Ishikawa (cell line): ENCODE measurements at regions not wholly inside any gene's neighbourhood (a gene's known extent, or its start where the extent isn't known, plus 50 kb on each side); places are given as distances from the start of the nearest gene placed in this dataset.

Source experiments
- CEBPB ChIP-seq: IDR thresholded peaks from 2 replicates; pipeline ENCODE4 v1.6.1; 2012
- CREB1 ChIP-seq: IDR thresholded peaks from 2 replicates; pipeline ENCODE4 v1.6.1; 2012; ENCODE audit warnings: low read depth
- EP300 ChIP-seq: IDR thresholded peaks from 2 replicates; pipeline ENCODE4 v1.6.1; 2012; ENCODE audit warnings: borderline replicate concordance
- FOXM1 ChIP-seq: IDR thresholded peaks from 2 replicates; pipeline ENCODE4 v1.6.1; 2012; ENCODE audit warnings: low read depth, borderline replicate concordance
- MAX ChIP-seq: IDR thresholded peaks from 2 replicates; pipeline ENCODE4 v1.6.1; 2012
- NFIC ChIP-seq: IDR thresholded peaks from 2 replicates; pipeline ENCODE4 v1.6.1; 2012
- RAD21 ChIP-seq: IDR thresholded peaks from 2 replicates; pipeline ENCODE4 v1.6.1; 2012; ENCODE audit warnings: low read depth
- TAF1 ChIP-seq: IDR thresholded peaks from 2 replicates; pipeline ENCODE4 v1.6.1; 2012; ENCODE audit warnings: low read depth, mild to moderate bottlenecking
- TEAD4 ChIP-seq: IDR thresholded peaks from 2 replicates; pipeline ENCODE4 v1.6.1; 2012
- TF ChIP-seq, protein P1 (sequence below): IDR thresholded peaks from 2 replicates; pipeline ENCODE4 v1.6.1; 2012; ENCODE audit warnings: low read depth, mild to moderate bottlenecking

DNA sequence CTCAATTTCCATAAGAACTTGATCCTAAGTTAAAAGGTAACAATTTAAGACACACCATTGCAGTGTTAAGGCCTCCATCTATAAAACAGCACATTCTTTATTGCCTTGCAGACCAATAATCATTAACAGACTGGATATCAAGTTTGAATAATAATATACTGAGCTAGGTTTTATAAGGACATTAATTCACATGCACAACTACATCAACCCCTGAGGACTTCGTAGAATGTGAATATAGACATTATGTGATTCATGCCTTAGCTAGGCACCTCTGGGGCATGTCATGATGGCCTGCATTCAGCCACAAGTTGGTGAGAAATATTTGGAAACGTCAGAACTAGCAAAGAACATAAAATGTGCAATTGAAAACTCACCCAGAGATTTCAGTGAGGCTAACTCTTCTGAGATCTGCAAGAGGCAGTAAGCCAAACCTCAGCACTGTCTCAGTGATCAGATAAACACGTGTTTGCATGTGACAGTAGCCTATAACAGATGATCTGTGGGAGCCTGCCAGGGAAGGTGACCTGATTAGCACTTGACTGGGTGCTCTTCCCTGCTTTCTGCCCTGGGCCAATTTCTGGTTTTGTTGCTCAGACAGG is 492.2 kb downstream of the FLRT2 start:
- TF ChIP-seq, protein P1, sequence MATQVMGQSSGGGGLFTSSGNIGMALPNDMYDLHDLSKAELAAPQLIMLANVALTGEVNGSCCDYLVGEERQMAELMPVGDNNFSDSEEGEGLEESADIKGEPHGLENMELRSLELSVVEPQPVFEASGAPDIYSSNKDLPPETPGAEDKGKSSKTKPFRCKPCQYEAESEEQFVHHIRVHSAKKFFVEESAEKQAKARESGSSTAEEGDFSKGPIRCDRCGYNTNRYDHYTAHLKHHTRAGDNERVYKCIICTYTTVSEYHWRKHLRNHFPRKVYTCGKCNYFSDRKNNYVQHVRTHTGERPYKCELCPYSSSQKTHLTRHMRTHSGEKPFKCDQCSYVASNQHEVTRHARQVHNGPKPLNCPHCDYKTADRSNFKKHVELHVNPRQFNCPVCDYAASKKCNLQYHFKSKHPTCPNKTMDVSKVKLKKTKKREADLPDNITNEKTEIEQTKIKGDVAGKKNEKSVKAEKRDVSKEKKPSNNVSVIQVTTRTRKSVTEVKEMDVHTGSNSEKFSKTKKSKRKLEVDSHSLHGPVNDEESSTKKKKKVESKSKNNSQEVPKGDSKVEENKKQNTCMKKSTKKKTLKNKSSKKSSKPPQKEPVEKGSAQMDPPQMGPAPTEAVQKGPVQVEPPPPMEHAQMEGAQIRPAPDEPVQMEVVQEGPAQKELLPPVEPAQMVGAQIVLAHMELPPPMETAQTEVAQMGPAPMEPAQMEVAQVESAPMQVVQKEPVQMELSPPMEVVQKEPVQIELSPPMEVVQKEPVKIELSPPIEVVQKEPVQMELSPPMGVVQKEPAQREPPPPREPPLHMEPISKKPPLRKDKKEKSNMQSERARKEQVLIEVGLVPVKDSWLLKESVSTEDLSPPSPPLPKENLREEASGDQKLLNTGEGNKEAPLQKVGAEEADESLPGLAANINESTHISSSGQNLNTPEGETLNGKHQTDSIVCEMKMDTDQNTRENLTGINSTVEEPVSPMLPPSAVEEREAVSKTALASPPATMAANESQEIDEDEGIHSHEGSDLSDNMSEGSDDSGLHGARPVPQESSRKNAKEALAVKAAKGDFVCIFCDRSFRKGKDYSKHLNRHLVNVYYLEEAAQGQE, result no peak
- TF ChIP-seq TAF1 (no peak), MAX (no peak), NFIC (no peak), EP300 (no peak), FOXM1 (no peak), CEBPB (no peak), TEAD4 (no peak), CREB1 (no peak), RAD21 (no peak)
